Activated CD4-positive, alpha-beta T cell treated with anti-CD3 and anti-CD28 coated beads, Interleukin-2, amount 50 U/mL, for 16 hours (primary cell): ENCODE measurements at regions not wholly inside any gene's neighbourhood (a gene's known extent, or its start where the extent isn't known, plus 50 kb on each side); places are given as distances from the start of the nearest gene placed in this dataset.

Experiments
- DNase-seq: peaks from one replicate; pipeline ENCODE4 v3.0.0-alpha.2; 2020

DNA sequence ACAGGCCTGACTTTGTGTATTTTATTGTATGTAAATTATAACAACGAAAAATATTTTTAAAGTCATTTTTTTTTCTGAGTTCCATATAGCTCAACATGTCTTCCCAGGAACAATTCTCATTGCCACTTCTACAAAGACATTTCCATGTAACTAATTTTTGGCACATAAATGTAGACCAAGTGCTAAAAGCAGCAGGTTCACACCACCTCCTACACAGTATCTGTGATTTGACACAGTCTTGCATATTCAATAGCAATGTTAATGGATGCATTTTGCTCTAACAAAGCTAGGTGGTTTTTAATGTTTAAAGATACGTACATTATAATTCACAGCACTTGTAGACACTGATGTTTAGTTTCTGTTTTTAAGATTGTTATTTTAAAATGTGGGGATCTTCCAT, 346.5 kb downstream of the GPAM start:
- no peak for DNase-seq

DNA sequence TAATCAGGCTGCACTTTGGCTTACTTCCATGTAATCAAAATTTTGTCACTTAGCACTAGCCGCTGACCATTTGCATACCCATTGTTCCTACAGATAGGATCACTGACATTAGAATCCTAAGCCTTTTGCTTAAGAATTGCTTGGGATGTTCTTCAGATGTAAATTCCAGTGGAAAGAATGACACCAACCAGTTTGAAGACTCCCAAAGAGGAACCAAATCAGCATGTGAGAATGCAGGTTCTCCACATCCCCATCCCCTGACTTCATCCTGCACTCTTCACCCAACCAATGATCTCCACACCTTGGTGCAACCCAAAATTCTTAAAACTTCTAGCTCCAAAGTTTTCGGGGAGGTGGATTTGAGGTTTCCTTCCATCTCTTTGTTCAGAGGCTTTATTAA, 345.6 kb downstream of the GPAM start:
- no peak for DNase-seq

- no peak for DNase-seq
These were observed 343.0 kb downstream of the GPAM start for GRCh38 chr10:111840546-111840945.

DNA sequence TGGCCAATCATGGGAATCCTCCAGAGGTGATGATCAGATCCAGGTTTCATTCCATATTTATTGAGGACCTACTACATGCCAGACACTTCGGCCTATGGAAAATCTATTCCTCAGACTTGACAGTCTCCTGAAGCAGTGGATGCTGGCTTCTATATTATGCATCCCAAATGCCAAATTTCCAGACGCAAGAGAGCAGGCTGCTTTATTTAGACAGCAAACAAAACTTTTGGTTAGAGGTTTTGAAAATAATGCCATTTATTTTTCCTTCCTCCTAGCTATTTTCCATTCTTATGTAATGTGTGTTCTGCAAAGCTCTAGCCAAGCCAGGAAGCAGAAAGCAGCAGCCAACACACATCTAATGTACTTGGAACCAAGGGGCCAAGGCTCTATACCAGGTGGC, 330.8 kb downstream of the GPAM start:
- DNase-seq = no peak

GRCh38 chr10:111856631-111857030, 326.9 kb downstream of the GPAM start:
- DNase-seq = no peak

GRCh38 chr10:111865550-111865949, 318.0 kb downstream of the GPAM start:
- no peak for DNase-seq

DNA sequence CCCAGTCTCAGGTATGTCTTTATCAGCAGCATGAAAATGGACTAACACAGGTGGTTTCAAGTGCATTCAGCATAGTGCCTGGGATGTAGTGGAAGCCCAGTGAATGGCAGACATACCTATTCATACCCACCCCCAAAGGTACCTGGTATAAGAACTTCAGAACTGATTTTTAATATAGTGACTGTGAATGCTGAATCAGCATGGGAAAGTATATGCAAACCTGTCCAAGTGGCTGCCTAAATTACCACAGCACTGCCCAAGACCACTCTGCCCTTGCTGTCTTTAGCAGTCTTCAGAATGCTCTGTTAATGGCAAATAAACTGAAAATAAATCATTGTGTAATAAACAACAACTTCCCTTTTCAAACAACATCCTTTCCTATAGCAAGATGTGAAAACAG, 312.1 kb downstream of the GPAM start:
- DNase-seq = no peak

DNA sequence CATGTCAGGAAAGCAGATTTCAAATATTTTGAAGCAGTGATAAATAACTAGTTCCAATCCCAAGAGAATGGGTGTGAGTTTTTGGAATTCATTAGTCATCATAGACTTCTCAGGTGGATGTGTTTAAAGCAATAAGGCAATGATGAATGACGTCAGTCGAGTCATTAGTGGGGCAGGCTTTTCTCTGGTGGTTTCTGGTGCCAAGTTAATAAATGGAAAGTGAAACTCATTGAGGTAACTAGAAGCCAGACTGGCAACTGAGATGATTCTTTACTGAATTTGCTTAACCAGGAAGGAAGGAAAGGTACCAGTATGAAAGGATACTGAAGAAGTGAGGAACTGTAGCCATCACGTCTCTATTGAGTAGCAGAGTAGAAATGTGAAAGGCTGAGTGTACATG, 311.0 kb downstream of the GPAM start:
- peak; percentile 5 for DNase-seq

GRCh38 chr10:111873041-111873440, 310.5 kb downstream of the GPAM start:
- DNase-seq = no peak

GRCh38 chr10:111873621-111874135, 309.9 kb downstream of the GPAM start:
- DNase-seq = no peak

- DNase-seq = no peak
These were observed 309.0 kb downstream of the GPAM start for GRCh38 chr10:111874576-111874975.

GRCh38 chr10:111875725-111876124, 307.8 kb downstream of the GPAM start:
- no peak for DNase-seq

DNA sequence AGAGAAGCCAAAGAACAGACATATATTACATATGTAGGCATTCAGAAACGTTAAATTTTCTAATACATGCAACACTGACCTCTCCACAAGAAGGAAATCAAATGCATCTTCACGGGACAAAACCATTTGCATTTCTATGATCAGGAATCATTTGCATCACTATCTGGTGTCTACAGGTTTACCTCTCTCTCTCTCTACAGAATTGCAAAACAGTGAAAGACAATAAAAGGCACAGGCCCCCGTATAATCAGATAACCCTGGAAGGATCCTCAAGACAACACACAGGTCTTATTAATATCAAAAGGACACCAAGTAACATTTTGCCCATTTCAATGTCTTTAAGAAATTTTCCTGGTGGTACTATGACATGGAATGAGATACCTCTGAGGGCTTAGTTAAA, 306.3 kb downstream of the GPAM start:
- DNase-seq = no peak

GRCh38 chr10:111879969-111880368, 303.6 kb downstream of the GPAM start:
- DNase-seq = no peak

DNA sequence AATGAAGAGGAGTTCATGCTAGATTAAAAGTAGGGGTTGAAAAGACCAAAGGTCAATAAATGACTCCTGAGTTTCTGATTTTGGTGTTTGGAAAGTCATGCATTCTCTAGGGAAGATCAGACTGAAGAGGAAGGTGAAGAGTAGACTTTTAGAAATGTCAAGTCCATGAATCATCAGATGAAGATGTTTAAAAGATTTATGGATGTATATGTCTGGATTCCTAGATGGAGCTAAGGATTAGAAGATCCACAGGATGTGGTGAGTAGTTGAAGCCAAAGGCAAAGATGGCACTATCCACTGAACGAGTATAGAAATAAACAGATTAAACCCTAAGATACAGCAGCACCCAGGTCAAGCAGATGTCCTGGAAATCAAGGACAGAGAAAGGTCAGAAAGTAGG, 298.5 kb downstream of the GPAM start:
- DNase-seq = no peak

DNA sequence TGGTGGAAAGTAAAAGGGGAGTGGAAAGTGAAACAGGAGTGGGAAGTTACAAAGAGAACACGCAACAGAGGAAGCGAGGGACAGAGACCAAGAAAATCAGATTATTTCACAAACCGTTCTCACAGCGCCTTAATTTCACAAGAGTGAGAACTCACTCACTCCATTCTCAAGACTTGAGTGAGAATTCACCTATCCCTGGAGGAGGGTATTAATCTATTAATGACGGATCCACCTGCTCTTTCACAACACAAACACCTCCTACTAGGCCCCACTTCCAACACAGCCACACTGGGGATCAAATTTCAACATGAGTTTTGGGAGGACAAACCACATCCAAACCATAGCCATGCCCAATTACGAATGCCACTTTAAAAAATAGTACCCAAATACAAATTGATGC, 297.6 kb downstream of the GPAM start:
- DNase-seq = no peak

DNA sequence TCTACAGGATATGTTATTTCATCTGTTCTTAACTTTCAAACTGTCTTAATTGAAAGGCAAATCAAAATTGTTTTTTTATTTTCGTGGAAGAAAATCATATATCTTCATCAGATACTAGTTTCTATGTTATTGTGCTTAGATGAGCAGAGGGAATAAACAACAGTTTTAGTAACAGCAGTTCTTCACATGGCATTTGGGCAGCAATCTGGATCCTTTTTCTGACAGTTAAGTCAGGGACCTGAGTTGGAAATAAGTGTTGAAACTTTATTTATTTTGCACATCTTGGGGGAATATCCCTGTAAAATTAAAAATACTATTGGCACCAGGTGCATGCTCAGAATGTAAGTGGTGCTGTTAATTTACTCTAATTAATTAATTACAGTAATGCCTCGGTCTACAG, 296.3 kb downstream of the GPAM start:
- DNase-seq = no peak

- DNase-seq = no peak
These were observed 293.5 kb downstream of the GPAM start for GRCh38 chr10:111890046-111890445.

GRCh38 chr10:111916011-111916410, 267.6 kb downstream of the GPAM start:
- DNase-seq = no peak

GRCh38 chr10:111921821-111922220, 261.7 kb downstream of the GPAM start:
- no peak for DNase-seq

- DNase-seq = no peak
These were observed 260.5 kb downstream of the GPAM start for GRCh38 chr10:111923032-111923431.

- no peak for DNase-seq
These were observed 257.3 kb downstream of the GPAM start for GRCh38 chr10:111926286-111926685.

DNA sequence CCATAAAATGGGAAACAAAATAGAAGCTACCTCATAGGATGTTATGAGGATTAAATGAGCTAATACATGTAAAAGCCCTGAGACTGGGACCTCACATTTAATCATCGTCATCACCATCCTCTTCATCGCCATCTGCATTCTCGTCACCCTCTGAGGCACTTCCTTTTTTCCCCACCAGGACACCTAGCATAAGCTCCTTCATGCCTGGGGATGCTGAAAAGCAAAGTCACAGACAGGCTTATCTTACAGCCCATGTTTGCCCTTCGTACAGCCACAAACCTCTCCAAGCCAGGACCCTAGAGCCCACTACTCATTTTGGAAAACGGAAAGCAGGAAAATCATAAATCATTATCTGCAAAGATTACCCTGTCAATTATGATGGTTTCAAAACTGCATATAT, 249.6 kb downstream of the GPAM start:
- no peak for DNase-seq

- no peak for DNase-seq
These were observed 248.6 kb downstream of the GPAM start for GRCh38 chr10:111934931-111935330.

GRCh38 chr10:111936143-111936542, 247.4 kb downstream of the GPAM start:
- no peak for DNase-seq

- DNase-seq = no peak
These were observed 239.2 kb downstream of the GPAM start for GRCh38 chr10:111944331-111944730.
